ENCODE measurements at regions not wholly inside any gene's neighbourhood (a gene's known extent, or its start where the extent isn't known, plus 50 kb on each side); places are given as distances from the start of the nearest gene placed in this dataset.

DNA sequence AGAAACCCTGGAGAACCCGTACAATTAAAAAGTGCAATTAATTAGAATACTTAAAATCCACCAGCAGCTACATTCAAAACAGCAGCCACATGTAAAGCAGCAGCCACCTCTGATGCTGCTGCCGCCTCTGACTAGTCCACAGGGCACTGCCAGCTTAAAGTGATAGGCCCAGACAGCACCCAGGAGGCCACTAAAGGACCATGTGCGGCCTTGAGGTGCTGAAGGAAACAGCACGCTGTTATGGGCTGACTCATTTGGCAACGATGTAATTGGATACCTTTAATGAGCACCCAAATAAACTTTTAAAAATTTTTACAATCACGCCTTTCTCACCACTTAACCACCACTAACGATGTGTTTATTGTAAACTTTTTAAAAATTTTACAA is 209.3 kb upstream of the NCKAP5 start:
- H3K27ac ChIP-seq (ENCODE audit: low read length): no peak overlapping the region
- H3K9me3 ChIP-seq (ENCODE audit: low read length): no peaks in the 10 kb centered on the region
- H4K20me1 ChIP-seq (ENCODE audit: insufficient read depth): no peaks in the 10 kb centered on the region
- TF ChIP-seq TAF1 (IDR thresholded peaks at IDR 0.05; ENCODE audit: low read depth) (no peak), MXI1 (conservative IDR thresholded peaks at IDR 0.05; ENCODE audit: poor library complexity, severe bottlenecking) (no peak), SMC3 (conservative IDR thresholded peaks at IDR 0.05; ENCODE audit: poor library complexity) (no peak), CTCF (IDR thresholded peaks at IDR 0.05; ENCODE audit: poor library complexity, severe bottlenecking) (no peak), POLR2AphosphoS5 (IDR thresholded peaks at IDR 0.05) (no peak), RAD21 (conservative IDR thresholded peaks at IDR 0.05) (no peak), EZH2 (IDR thresholded peaks at IDR 0.05; ENCODE audit: borderline replicate concordance, insufficient read depth, low read length, poor library complexity, severe bottlenecking) (no peak), EP300 (conservative IDR thresholded peaks at IDR 0.05; ENCODE audit: poor library complexity, severe bottlenecking) (no peak)
- TF ChIP-seq, protein P1, sequence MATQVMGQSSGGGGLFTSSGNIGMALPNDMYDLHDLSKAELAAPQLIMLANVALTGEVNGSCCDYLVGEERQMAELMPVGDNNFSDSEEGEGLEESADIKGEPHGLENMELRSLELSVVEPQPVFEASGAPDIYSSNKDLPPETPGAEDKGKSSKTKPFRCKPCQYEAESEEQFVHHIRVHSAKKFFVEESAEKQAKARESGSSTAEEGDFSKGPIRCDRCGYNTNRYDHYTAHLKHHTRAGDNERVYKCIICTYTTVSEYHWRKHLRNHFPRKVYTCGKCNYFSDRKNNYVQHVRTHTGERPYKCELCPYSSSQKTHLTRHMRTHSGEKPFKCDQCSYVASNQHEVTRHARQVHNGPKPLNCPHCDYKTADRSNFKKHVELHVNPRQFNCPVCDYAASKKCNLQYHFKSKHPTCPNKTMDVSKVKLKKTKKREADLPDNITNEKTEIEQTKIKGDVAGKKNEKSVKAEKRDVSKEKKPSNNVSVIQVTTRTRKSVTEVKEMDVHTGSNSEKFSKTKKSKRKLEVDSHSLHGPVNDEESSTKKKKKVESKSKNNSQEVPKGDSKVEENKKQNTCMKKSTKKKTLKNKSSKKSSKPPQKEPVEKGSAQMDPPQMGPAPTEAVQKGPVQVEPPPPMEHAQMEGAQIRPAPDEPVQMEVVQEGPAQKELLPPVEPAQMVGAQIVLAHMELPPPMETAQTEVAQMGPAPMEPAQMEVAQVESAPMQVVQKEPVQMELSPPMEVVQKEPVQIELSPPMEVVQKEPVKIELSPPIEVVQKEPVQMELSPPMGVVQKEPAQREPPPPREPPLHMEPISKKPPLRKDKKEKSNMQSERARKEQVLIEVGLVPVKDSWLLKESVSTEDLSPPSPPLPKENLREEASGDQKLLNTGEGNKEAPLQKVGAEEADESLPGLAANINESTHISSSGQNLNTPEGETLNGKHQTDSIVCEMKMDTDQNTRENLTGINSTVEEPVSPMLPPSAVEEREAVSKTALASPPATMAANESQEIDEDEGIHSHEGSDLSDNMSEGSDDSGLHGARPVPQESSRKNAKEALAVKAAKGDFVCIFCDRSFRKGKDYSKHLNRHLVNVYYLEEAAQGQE (IDR thresholded peaks at IDR 0.05; ENCODE audit: borderline replicate concordance): no peak
- no peak overlapping the region for H3K9ac ChIP-seq (ENCODE audit: low read length)
- H3K79me2 ChIP-seq (replicated peaks; ENCODE audit: insufficient read depth, low read length): no peaks in the 10 kb centered on the region
- no peaks in the 10 kb centered on the region for H3K36me3 ChIP-seq (ENCODE audit: insufficient read depth, low read length)
- H3K27me3 ChIP-seq (ENCODE audit: insufficient read depth, low read depth, low read length): no peaks in the 10 kb centered on the region
- no peak overlapping the region for H2AFZ ChIP-seq (ENCODE audit: low read depth, low read length)
- H3K9me2 ChIP-seq (ENCODE audit: insufficient read depth, low read length): no peaks in the 10 kb centered on the region
- H3K4me3 ChIP-seq (ENCODE audit: low read length): no peak overlapping the region
- no peak overlapping the region for H3K4me2 ChIP-seq (ENCODE audit: low read length)
- no peaks in the 10 kb centered on the region for H3F3A ChIP-seq (ENCODE audit: insufficient read depth, low read length, poor library complexity, severe bottlenecking)

- H3K36me3 ChIP-seq (ENCODE audit: insufficient read depth, low read length): no peaks in the 10 kb centered on the region
- H3F3A ChIP-seq (ENCODE audit: insufficient read depth, low read length, poor library complexity, severe bottlenecking): no peaks in the 10 kb centered on the region
- H3K4me3 ChIP-seq (ENCODE audit: low read length): no peak overlapping the region
- H3K79me2 ChIP-seq (replicated peaks; ENCODE audit: insufficient read depth, low read length): no peaks in the 10 kb centered on the region
- H3K27ac ChIP-seq (ENCODE audit: low read length): no peak overlapping the region
- no peaks in the 10 kb centered on the region for H4K20me1 ChIP-seq (ENCODE audit: insufficient read depth)
- no peak overlapping the region for H3K4me2 ChIP-seq (ENCODE audit: low read length)
- H3K27me3 ChIP-seq (ENCODE audit: insufficient read depth, low read depth, low read length): no peaks in the 10 kb centered on the region
- no peak overlapping the region for H3K9ac ChIP-seq (ENCODE audit: low read length)
- no peak overlapping the region for H2AFZ ChIP-seq (ENCODE audit: low read depth, low read length)
- peak; percentile 90 for TF ChIP-seq CTCF (IDR thresholded peaks at IDR 0.05; ENCODE audit: poor library complexity, severe bottlenecking)
- TF ChIP-seq TAF1 (IDR thresholded peaks at IDR 0.05; ENCODE audit: low read depth): no peak
- peak; percentile 94 for TF ChIP-seq RAD21 (conservative IDR thresholded peaks at IDR 0.05)
- peak; percentile 93 for TF ChIP-seq SMC3 (conservative IDR thresholded peaks at IDR 0.05; ENCODE audit: poor library complexity)
- TF ChIP-seq, protein P1 (IDR thresholded peaks at IDR 0.05; ENCODE audit: borderline replicate concordance): no peak
- TF ChIP-seq EP300 (conservative IDR thresholded peaks at IDR 0.05; ENCODE audit: poor library complexity, severe bottlenecking): no peak
- TF ChIP-seq MXI1 (conservative IDR thresholded peaks at IDR 0.05; ENCODE audit: poor library complexity, severe bottlenecking): no peak
- no peak for TF ChIP-seq EZH2 (IDR thresholded peaks at IDR 0.05; ENCODE audit: borderline replicate concordance, insufficient read depth, low read length, poor library complexity, severe bottlenecking)
- no peak for TF ChIP-seq POLR2AphosphoS5 (IDR thresholded peaks at IDR 0.05)
- no peaks in the 10 kb centered on the region for H3K9me2 ChIP-seq (ENCODE audit: insufficient read depth, low read length)
- H3K9me3 ChIP-seq (ENCODE audit: low read length): no peaks in the 10 kb centered on the region
Observed at GRCh38 chr2:133780099-133780996, 212.1 kb upstream of the NCKAP5 start.
